K562 (cell line): ENCODE measurements at regions not wholly inside any gene's neighbourhood (a gene's known extent, or its start where the extent isn't known, plus 50 kb on each side); places are given as distances from the start of the nearest gene placed in this dataset.

Experiments
- ARID4B ChIP-seq: sonication (generic); formaldehyde crosslinking; IDR thresholded peaks from 2 replicates; pipeline ENCODE4 v1.8.0; 2022; ENCODE audit warnings: mild to moderate bottlenecking, missing genetic modification reagents
- HIVEP1 ChIP-seq: fragments of 250-450 bp; sonication (Bioruptor Pico); IDR thresholded peaks from 2 replicates; pipeline ENCODE4 v1.4.0; 2020; ENCODE audit warnings: mild to moderate bottlenecking
- NFIC ChIP-seq: fragments of 450-650 bp; IDR thresholded peaks from 2 replicates; pipeline ENCODE4 v1.6.1; 2017; ENCODE audit warnings: mild to moderate bottlenecking, inconsistent platforms
- NR4A1 ChIP-seq, 2 experiments: fragments of 250-450 bp in 1 of 2; fragments of 450-650 bp in 1 of 2; sonication (Bioruptor Pico) in 1 of 2; IDR thresholded peaks; 2 replicates each; pipeline versions ENCODE4 v1.4.0 to v1.6.1; 2016 to 2020; ENCODE audit warnings: mild to moderate bottlenecking in 2 of 2, missing compliant biosample characterization in 1 of 2, missing genetic modification characterization in 1 of 2, moderate library complexity in 1 of 2
- POLR2AphosphoS5 ChIP-seq: IDR thresholded peaks from 2 replicates; pipeline ENCODE4 v1.6.1; 2011; ENCODE audit warnings: mild to moderate bottlenecking, low read depth, low read length, moderate library complexity; ENCODE audit not compliant: control insufficient read depth, insufficient read depth
- RAD21 ChIP-seq, 2 experiments: fragments of 250-450 bp in 1 of 2; fragments of 450-650 bp in 1 of 2; sonication (Bioruptor Pico) in 1 of 2; formaldehyde crosslinking in 1 of 2; IDR thresholded peaks in 1 of 2; conservative IDR thresholded peaks in 1 of 2; 2 replicates each; pipeline versions ENCODE4 v1.4.0 to v1.8.0; 2020 to 2022; ENCODE audit warnings: mild to moderate bottlenecking in 2 of 2, moderate library complexity in 1 of 2
- VEZF1 ChIP-seq: fragments of 200-800 bp; sonication (Bioruptor generic); IDR thresholded peaks from 2 replicates; pipeline ENCODE4 v1.6.1; 2017; ENCODE audit warnings: missing genetic modification characterization, missing compliant biosample characterization

- TF ChIP-seq HIVEP1 (CRISPR knock-in tag) (no peak), POLR2AphosphoS5 (no peak), ARID4B (CRISPR knock-in tag) (no peak), VEZF1 (no peak), NR4A1 (CRISPR knock-in tag; IDR thresholded peaks at IDR 0.05) (no peak), NR4A1 (tag; IDR thresholded peaks at IDR 0.05) (no peak), NFIC (no peak), RAD21 (CRISPR knock-in tag; conservative IDR thresholded peaks at IDR 0.05 in 1 of 2, IDR thresholded peaks at IDR 0.05 in 1 of 2) (no peak)
These were observed 235.2 kb downstream of the TDRD15 start (continued) for GRCh38 chr2:21358976-21359375.
